ENCODE measurements at regions not wholly inside any gene's neighbourhood (a gene's known extent, or its start where the extent isn't known, plus 50 kb on each side); places are given as distances from the start of the nearest gene placed in this dataset.

GRCh38 chr11:39661890-39662289 is 1797.6 kb downstream of the LRRC4C start:
- no peak overlapping the region for H3K27ac ChIP-seq (ENCODE audit: low read depth in 1 of 2, low read length in 2 of 2)
- peaks cover 0 to 11% (median 11%) of the 10 kb centered on the region in 4 donors for H3K9me3 ChIP-seq (ENCODE audit: control insufficient read depth in 4 of 4, low read length in 3 of 4)
- H3K4me1 ChIP-seq (ENCODE audit: control insufficient read depth in 4 of 4, insufficient read depth in 4 of 4, low read length in 3 of 4) = no peaks in the 10 kb centered on the region
- no peak overlapping the region for H3K9ac ChIP-seq (ENCODE audit: low read depth in 1 of 2, low read length in 2 of 2)
- no peak overlapping the region for H3K4me3 ChIP-seq (ENCODE audit: low read depth in 1 of 3, low read length in 3 of 3)
- no peak for DNase-seq (ENCODE audit: low spot score)
- no peaks in the 10 kb centered on the region for H3K36me3 ChIP-seq (ENCODE audit: control insufficient read depth in 4 of 4, insufficient read depth in 3 of 4, low read depth in 1 of 4, low read length in 3 of 4)
- TF ChIP-seq EGR1 (IDR thresholded peaks at IDR 0.05; ENCODE audit: low read depth in 2 of 2) (no peak), RXRA (IDR thresholded peaks at IDR 0.05) (no peak), HNF4G (IDR thresholded peaks at IDR 0.05) (no peak), ZBTB33 (IDR thresholded peaks at IDR 0.05) (no peak), FOXA1 (IDR thresholded peaks at IDR 0.05) (no peak), JUND (IDR thresholded peaks at IDR 0.05) (no peak), NR2F2 (IDR thresholded peaks at IDR 0.05) (no peak), TAF1 (conservative IDR thresholded peaks at IDR 0.05) (no peak), HNF4A (conservative IDR thresholded peaks at IDR 0.05) (no peak), CTCF (IDR thresholded peaks at IDR 0.05; ENCODE audit: low read depth, low read length, missing input control) (no peak), ATF3 (IDR thresholded peaks at IDR 0.05) (no peak), GABPA (IDR thresholded peaks at IDR 0.05 in 1 of 2, conservative IDR thresholded peaks at IDR 0.05 in 1 of 2) (no peak)
- H3K27me3 ChIP-seq (ENCODE audit: control insufficient read depth in 4 of 4, insufficient read depth in 4 of 4, low read length in 3 of 4) = no peaks in the 10 kb centered on the region

GRCh38 chr11:39651857-39652461 is 1807.5 kb downstream of the LRRC4C start:
- no peak for DNase-seq (ENCODE audit: low spot score)
- 82% methylated on average over 24 of the region's 24 CpGs for WGBS

More at GRCh38 chr11:39651857-39652461, 1807.5 kb downstream of the LRRC4C start:
- Histone ChIP-seq H3K9ac (ENCODE audit: low read depth in 1 of 2, low read length in 2 of 2) (no peak overlapping the region), H3K36me3 (ENCODE audit: control insufficient read depth in 4 of 4, insufficient read depth in 3 of 4, low read depth in 1 of 4, low read length in 3 of 4) (no peaks in the 10 kb centered on the region), H3K27ac (ENCODE audit: low read depth in 1 of 2, low read length in 2 of 2) (no peak overlapping the region), H3K27me3 (ENCODE audit: control insufficient read depth in 4 of 4, insufficient read depth in 4 of 4, low read length in 3 of 4) (no peaks in the 10 kb centered on the region), H3K9me3 (ENCODE audit: control insufficient read depth in 4 of 4, low read length in 3 of 4) (no peaks in the 10 kb centered on the region), H3K4me1 (ENCODE audit: control insufficient read depth in 4 of 4, insufficient read depth in 4 of 4, low read length in 3 of 4) (no peaks in the 10 kb centered on the region), H3K4me3 (ENCODE audit: low read depth in 1 of 3, low read length in 3 of 3) (no peak overlapping the region)
- TF ChIP-seq GABPA (IDR thresholded peaks at IDR 0.05 in 1 of 2, conservative IDR thresholded peaks at IDR 0.05 in 1 of 2) (no peak), FOXA2 (IDR thresholded peaks at IDR 0.05) (no peak), RAD21 (IDR thresholded peaks at IDR 0.05) (no peak), TAF1 (conservative IDR thresholded peaks at IDR 0.05) (no peak), NR2F2 (IDR thresholded peaks at IDR 0.05) (no peak), RXRA (IDR thresholded peaks at IDR 0.05) (no peak), EGR1 (IDR thresholded peaks at IDR 0.05; ENCODE audit: low read depth in 2 of 2) (no peak), MAX (IDR thresholded peaks at IDR 0.05) (no peak), JUND (IDR thresholded peaks at IDR 0.05) (no peak)

Measured in liver (tissue), 8 donors.